ENCODE measurements at regions not wholly inside any gene's neighbourhood (a gene's known extent, or its start where the extent isn't known, plus 50 kb on each side); places are given as distances from the start of the nearest gene placed in this dataset.

GRCh38 chr12:124652661-124653060, 85.2 kb upstream of the NCOR2 start:
- no peak for TF ChIP-seq YY1 (IDR thresholded peaks at IDR 0.05; ENCODE audit: insufficient read depth, insufficient read length)
- no peak for TF ChIP-seq SUZ12 (IDR thresholded peaks at IDR 0.05; ENCODE audit: extremely low read depth, insufficient read depth, insufficient read length)
- TF ChIP-seq ZNF274 (IDR thresholded peaks at IDR 0.05; ENCODE audit: low read depth, low read length): no peak
